Panc1 (cell line): ENCODE measurements at regions not wholly inside any gene's neighbourhood (a gene's known extent, or its start where the extent isn't known, plus 50 kb on each side); places are given as distances from the start of the nearest gene placed in this dataset.

Experiments
- ATAC-seq: fragments of 200-7000 bp; cut with Tn5 transposase; 2 replicates; pipeline ENCODE4 v1.9.1; 2020; ENCODE audit warnings: mild to moderate bottlenecking, moderate library complexity
- BruUV-seq: library from RNA; stranded (reverse); fragments of 400-500 nt; replicated peaks from 2 replicates; lab custom pipeline; 2021; lab: Mats Ljungman, UMichigan
- CTCF ChIA-PET: fragments of 300-600 bp; sonication (Branson Sonifier 250); formaldehyde crosslinking; loops from one replicate; lab custom pipeline; 2022; ENCODE audit warnings: antibody characterized with exemption; lab: Charles Lee
- POLR2A ChIA-PET: fragments of 300-600 bp; sonication (Branson Sonifier 250); formaldehyde crosslinking; loops from one replicate; lab custom pipeline; 2022; ENCODE audit warnings: antibody characterized with exemption; lab: Charles Lee
- DNase-seq: peaks from one replicate; pipeline ENCODE4 v3.0.0-alpha.2; 2010; ENCODE audit warnings: low read depth, low spot score
- H3K27ac ChIP-seq: 2 replicates; pipeline ENCODE4 v1.5.1; 2011; ENCODE audit warnings: mild to moderate bottlenecking, low read length, inconsistent platforms
- H3K27me3 ChIP-seq: fragments of 200-500 bp; sonication (Bioruptor generic); 2 replicates; pipeline ENCODE4 v1.6.0; 2014; ENCODE audit warnings: low read length, inconsistent platforms; ENCODE audit not compliant: control insufficient read depth, insufficient read depth
- H3K36me3 ChIP-seq: fragments of 200-500 bp; sonication (Bioruptor generic); 2 replicates; pipeline ENCODE4 v1.5.1; 2014; ENCODE audit warnings: inconsistent platforms, mild to moderate bottlenecking, low read length, moderate library complexity; ENCODE audit not compliant: control insufficient read depth, insufficient read depth
- H3K4me1 ChIP-seq: 2 replicates; pipeline ENCODE4 v1.5.1; 2011; ENCODE audit warnings: inconsistent platforms, mild to moderate bottlenecking, low read length, moderate library complexity; ENCODE audit not compliant: control insufficient read depth, insufficient read depth
- H3K4me3 ChIP-seq, 2 experiments: 2 replicates each; pipeline ENCODE4 v1.5.1; 2011 to 2012; ENCODE audit warnings: low read depth in 2 of 2, low read length in 2 of 2, mild to moderate bottlenecking in 2 of 2, inconsistent platforms in 1 of 2, moderate library complexity in 1 of 2
- H3K9me3 ChIP-seq: fragments of 200-500 bp; sonication (Bioruptor generic); 2 replicates; pipeline ENCODE4 v1.5.1; 2014; ENCODE audit warnings: low read depth, mild to moderate bottlenecking, inconsistent platforms, low read length, moderate library complexity; ENCODE audit not compliant: control insufficient read depth, insufficient read depth
- POLR2AphosphoS5 ChIP-seq: IDR thresholded peaks from 2 replicates; pipeline ENCODE4 v1.6.1; 2012; ENCODE audit warnings: mild to moderate bottlenecking, low read depth, low read length, moderate library complexity
- SIN3A ChIP-seq: IDR thresholded peaks from 2 replicates; pipeline ENCODE4 v1.6.1; 2012; ENCODE audit warnings: low read depth, mild to moderate bottlenecking, low read length, moderate library complexity, borderline replicate concordance; ENCODE audit not compliant: insufficient read depth
- TCF7L2 ChIP-seq: IDR thresholded peaks from 2 replicates; pipeline ENCODE4 v1.6.1; 2011; ENCODE audit warnings: mild to moderate bottlenecking, low read depth, low read length, inconsistent platforms
- in situ Hi-C: cut with HindIII; loops from 2 replicates; pipeline ENCODE4 v1.10.0; 2016; ENCODE audit warnings: low sequenced_read_pairs, low pct_unique_long_range_greater_than_20kb
- intact Hi-C: fragments of 100-400 bp; cut with micrococcal nuclease; formaldehyde crosslinking; loops from one replicate; pipeline ENCODE4 v1.10.0; 2022; ENCODE audit not compliant: unreplicated experiment
- TF ChIP-seq, protein P1 (sequence below): fragments of 450-650 bp; IDR thresholded peaks from 2 replicates; pipeline ENCODE4 v1.5.1; 2017; ENCODE audit warnings: mild to moderate bottlenecking
- TF ChIP-seq, protein P2 (sequence below), 2 experiments: IDR thresholded peaks; 2 replicates each; pipeline ENCODE4 v1.6.1; 2011 to 2012; ENCODE audit warnings: low read depth in 2 of 2, control low read depth in 1 of 2, low read length in 1 of 2, mild to moderate bottlenecking in 1 of 2, moderate library complexity in 1 of 2; ENCODE audit not compliant: insufficient read depth in 1 of 2

DNA sequence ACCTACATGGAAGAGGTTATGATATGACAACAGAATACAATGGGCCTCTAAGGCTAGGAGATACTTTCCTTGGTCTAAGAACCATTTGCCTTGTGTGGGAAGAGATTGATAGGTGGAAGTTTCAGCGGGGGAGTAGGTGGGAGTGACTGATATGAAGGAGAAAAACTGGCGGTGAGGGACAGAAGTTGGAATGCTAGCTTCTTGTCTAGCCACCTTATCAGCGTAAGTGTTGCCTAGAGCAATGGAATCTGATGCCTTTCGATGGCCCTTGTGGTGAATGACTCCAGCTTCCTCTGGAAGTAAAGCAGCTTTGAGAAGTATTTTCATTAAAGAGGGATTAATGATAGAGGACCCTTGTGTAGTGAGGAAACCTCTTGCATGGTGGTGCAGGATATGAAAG, 121.3 kb upstream of the GULP1 start:
- no peak for ATAC-seq
- no peak for DNase-seq
- ChIA-PET CTCF (no interaction called here), POLR2A (no interaction called here)
- Histone ChIP-seq H3K9me3 (no peaks in the 10 kb centered on the region), H3K4me3 (no peak overlapping the region), H3K4me1 (no peaks in the 10 kb centered on the region), H3K36me3 (no peaks in the 10 kb centered on the region), H3K27me3 (no peaks in the 10 kb centered on the region), H3K27ac (no peak overlapping the region)
- TF ChIP-seq, protein P1, sequence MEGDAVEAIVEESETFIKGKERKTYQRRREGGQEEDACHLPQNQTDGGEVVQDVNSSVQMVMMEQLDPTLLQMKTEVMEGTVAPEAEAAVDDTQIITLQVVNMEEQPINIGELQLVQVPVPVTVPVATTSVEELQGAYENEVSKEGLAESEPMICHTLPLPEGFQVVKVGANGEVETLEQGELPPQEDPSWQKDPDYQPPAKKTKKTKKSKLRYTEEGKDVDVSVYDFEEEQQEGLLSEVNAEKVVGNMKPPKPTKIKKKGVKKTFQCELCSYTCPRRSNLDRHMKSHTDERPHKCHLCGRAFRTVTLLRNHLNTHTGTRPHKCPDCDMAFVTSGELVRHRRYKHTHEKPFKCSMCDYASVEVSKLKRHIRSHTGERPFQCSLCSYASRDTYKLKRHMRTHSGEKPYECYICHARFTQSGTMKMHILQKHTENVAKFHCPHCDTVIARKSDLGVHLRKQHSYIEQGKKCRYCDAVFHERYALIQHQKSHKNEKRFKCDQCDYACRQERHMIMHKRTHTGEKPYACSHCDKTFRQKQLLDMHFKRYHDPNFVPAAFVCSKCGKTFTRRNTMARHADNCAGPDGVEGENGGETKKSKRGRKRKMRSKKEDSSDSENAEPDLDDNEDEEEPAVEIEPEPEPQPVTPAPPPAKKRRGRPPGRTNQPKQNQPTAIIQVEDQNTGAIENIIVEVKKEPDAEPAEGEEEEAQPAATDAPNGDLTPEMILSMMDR: no peak
- no peak for TF ChIP-seq SIN3A
- no TSS peak for BruUV-seq
- in situ Hi-C loops (no loop called here), intact Hi-C loops (no loop called here)

DNA sequence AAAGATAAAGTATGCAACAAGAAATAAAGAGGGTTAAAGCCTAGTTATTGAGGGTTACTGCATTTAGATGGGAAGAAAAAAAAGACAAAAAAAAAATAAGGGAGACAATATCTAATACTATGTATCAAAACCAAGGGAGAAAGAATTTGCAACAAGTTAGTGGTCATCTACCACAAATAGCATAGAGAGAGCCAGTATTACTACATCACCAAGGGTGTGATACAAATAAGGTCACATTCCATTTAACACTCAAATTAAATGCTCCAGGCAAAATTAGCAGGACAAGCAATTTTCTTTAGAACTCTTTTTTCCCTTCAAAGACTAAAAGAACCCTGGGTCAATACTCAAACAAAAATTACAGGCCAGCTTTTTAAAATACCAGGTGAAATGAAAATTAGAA, 115.1 kb upstream of the GULP1 start:
- ChIA-PET POLR2A (no interaction called here), CTCF (no interaction called here)
- H3K27me3 ChIP-seq: no peaks in the 10 kb centered on the region
- H3K9me3 ChIP-seq: no peaks in the 10 kb centered on the region
- in situ Hi-C loops (no loop called here), intact Hi-C loops (no loop called here)
- DNase-seq (no peak), ATAC-seq (no peak)
- H3K27ac ChIP-seq: no peak overlapping the region
- no TSS peak for BruUV-seq
- no peak overlapping the region for H3K4me3 ChIP-seq
- TF ChIP-seq, protein P1: no peak
- no peak for TF ChIP-seq TCF7L2
- TF ChIP-seq, protein P2, sequence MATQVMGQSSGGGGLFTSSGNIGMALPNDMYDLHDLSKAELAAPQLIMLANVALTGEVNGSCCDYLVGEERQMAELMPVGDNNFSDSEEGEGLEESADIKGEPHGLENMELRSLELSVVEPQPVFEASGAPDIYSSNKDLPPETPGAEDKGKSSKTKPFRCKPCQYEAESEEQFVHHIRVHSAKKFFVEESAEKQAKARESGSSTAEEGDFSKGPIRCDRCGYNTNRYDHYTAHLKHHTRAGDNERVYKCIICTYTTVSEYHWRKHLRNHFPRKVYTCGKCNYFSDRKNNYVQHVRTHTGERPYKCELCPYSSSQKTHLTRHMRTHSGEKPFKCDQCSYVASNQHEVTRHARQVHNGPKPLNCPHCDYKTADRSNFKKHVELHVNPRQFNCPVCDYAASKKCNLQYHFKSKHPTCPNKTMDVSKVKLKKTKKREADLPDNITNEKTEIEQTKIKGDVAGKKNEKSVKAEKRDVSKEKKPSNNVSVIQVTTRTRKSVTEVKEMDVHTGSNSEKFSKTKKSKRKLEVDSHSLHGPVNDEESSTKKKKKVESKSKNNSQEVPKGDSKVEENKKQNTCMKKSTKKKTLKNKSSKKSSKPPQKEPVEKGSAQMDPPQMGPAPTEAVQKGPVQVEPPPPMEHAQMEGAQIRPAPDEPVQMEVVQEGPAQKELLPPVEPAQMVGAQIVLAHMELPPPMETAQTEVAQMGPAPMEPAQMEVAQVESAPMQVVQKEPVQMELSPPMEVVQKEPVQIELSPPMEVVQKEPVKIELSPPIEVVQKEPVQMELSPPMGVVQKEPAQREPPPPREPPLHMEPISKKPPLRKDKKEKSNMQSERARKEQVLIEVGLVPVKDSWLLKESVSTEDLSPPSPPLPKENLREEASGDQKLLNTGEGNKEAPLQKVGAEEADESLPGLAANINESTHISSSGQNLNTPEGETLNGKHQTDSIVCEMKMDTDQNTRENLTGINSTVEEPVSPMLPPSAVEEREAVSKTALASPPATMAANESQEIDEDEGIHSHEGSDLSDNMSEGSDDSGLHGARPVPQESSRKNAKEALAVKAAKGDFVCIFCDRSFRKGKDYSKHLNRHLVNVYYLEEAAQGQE (IDR thresholded peaks at IDR 0.05; ENCODE audit: insufficient read depth in 1 of 2, low read depth in 2 of 2, low read length in 1 of 2): no peak
- TF ChIP-seq SIN3A: no peak
- no peak for TF ChIP-seq POLR2AphosphoS5
- no peaks in the 10 kb centered on the region for H3K36me3 ChIP-seq
- no peaks in the 10 kb centered on the region for H3K4me1 ChIP-seq
